ENCODE measurements at regions not wholly inside any gene's neighbourhood (a gene's known extent, or its start where the extent isn't known, plus 50 kb on each side); places are given as distances from the start of the nearest gene placed in this dataset.

DNA sequence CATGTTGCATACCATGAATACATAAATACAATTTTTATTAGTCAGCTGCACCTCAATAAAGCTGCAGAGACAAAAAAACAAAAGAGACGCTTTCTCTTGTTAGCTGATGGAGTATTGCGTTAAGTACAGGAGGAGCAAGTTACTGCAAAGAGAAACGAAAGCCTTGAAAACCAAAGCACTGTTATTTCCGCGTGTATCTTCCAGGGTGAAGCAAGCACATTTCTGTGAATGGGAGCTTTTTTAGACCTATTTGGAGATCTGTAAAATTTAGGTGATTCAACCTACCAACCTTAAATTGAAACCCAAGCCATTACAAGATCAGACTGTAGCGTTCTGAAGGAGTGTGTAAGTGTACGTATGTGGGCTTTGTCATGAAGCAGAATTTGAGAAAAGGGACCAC, 390.4 kb downstream of the SOX9 start:
- no peak for DNase-seq

DNA sequence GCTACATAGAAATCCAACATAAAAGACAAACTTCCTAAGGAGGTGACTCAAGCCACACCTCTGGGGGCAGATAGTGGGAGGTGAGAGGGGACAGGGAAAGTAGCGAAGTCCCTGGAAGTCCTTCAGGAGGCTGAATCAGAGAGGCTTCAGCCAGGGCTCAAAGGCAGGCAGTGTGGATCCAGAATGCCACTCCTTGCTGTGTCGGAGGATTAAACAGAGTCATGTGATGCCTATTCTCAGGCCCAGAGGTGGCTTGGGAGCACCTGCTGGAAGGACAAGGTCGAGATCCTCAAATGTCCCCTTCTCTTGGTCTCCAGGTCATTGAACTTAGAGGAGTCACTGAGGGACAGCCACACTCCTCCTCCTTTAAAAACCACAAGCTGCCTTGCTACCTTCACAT, 391.1 kb downstream of the SOX9 start:
- no peak for DNase-seq

DNA sequence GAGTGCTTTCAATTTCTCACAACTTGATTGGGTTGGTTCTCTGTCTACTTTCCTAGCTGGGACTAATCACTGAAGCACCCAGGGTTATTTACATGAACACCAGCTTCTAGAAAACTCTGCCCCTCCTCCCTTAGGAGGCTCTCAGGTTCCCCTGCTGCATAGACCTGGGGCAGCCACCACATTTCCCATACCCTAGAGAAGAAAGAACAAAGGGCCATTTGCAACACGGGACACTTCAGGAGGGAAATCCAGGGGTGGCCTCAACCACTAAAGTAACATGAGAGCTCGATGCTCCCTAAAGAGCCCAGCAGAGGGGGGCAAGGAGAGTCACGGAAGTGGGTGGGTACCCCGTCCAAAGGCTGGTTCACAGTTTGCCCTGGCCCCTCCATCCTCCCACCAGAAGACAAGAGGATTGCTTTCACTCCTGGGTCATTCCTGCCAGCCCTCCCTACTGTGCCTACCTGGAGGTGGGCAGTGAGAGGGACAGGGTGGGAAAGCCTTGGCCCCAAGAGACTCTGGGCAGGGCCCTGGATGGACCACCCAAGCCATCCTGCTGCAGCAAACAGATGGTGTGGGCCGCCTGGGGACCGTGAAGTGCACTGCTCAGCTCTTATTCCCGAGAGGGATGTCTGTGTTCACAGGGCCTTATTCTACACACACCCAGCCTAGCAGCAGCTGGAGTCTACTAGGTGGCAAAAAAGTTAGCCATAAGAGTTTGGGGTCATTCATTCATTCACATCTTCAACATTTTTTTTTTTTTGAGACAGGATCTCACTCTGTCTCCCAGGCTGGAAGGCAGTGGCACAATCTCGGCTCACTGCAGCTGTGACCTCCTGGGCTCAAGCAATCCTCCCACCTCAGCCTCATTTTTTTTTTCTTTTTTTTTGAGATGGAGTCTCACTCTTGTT, 392.1 kb downstream of the SOX9 start:
- DNase-seq: peak; percentile 86

DNA sequence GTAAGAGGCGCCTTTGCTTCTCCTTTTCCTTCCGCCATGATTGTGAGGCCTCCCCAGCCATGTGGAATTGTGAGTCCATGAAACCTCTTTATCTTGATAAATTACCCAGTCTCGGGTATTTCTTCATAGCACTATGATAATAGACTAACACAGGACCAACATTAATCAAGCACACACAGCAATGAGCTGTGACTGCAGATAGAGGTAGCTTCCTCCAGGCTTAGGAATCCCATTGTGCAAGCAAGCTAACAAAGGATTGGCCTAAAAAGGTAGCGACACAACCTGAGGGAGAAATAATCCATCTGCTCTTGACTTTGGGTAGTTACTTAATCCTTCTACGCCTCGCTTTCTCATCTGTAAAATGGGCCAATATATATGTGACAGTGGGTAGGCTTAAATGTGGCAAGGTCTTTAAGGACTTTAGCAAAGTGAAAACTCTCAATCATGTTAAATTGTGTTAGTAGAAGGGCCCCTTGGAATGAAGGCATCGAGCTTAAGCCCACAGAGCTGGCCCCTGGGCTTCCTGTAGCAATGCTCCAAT, 393.6 kb downstream of the SOX9 start:
- DNase-seq: no peak

DNA sequence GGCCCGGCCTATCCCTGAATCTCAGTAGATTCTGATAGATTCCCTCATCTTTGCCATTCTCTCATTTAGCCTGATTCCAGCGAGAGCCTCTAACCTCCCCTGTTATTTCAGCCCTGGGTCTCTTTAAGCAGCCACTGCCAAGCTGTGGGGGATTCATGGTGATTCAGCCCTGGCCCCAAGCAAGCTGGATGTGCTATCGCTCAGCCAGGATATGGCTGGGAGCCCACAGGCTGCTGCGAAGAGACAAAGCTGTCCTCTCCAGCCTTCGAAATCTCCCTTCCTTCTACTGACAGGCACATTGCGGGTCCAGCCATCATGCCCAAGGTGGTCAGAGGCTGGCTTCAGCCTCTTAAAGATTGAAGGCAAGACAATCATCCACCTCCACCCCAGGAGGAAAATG, 394.1 kb downstream of the SOX9 start:
- DNase-seq: no peak

DNA sequence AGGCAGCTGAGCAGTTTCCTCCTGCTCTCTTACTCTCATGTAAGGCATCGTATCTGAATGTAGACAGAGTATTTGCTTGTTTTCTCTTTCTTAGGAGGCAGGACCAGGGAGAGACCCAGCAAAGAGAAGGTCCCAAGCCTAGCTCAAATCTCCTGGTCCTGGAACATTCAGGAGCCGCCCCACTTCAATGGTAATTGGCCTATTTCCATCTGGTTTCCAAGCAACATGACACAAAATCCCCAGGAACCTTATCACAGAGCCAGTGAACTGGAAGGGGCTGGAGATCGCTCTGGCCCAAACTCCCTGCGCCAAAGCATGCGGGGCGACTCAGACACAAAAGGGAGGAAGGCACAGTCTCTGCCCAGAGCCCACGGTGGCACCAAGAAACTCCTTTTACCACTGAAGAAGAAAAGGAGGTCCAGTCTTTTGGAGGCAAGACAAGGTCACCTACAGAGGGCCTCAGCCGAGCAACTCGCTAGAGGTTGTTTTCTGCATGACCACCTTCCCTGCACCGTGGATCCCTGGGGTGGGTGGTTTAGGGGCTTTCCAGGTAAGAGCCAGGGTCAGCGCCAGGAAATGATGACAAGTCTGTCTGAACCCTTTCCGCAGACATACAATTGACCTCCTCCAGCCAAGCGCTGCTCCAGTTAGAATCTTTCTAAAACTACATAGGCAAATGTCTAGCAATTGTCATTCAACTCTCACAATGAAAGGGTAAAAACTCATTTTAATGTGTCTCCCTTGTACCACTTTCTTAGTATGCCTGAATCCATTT, 394.7 kb downstream of the SOX9 start:
- DNase-seq: peak; percentile 46

DNA sequence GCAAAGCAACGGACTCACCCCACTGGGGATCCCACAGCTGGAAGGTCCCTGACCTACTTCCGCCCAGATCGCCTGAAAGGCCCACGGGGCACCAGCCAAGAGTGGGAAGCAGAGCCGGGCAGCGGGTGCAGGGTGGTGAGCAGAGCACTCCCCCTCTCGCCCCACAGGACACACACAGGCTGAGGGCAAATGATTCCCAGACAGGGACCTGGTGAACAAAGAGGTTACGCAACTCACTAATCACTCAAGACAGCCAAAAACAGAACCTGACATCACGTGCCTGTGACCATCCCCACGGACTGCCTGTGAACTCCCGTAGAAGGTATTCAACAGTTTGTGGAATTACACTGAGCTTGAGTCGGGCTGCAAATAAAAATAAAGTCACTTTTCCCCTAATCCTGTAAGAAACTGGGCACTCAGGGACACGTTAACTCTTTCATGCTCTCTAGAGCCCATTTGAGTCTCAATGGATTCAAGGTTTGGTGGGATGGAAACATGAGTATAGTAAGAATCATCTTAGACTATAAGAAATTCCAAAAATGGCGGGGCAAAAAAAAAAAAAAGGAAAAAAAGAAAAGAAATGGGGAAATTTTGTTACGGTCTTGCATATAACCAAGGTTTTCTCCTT, 396.1 kb downstream of the SOX9 start:
- DNase-seq: no peak

DNA sequence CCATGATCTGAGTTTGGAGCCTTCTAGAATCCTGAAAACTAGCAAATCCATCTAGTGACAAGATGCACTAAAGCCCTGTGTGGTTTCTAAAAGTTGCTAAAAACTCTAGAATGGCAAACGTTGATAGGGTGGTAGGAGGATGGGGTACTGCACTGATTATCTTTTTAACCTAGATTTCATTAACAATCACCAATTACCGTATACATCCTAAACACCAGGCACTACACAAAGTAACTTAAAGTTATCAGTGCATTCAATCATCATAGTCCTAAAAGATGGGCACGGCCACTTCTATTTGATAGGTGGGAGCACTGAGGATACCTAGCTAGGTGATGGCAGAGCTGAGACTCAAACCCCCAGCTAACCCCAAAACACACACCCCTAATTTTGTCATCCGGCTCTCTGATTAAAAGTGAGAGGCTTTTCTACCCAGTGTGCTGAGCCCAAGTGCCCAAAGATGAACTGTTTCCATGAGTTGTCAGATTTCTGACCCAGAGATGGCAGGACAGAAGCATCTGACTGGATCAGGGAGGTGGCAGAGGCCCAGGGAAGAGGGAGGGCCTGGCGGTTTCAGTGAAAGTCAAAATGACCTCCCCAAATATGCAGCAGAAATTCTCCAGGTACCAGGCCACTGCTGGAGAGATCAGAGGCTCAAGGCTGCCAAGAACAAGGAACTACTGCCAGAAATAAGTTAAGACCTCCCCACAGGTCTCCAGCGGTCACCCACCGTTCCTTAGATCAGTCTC, 396.8 kb downstream of the SOX9 start:
- no peak for DNase-seq

DNA sequence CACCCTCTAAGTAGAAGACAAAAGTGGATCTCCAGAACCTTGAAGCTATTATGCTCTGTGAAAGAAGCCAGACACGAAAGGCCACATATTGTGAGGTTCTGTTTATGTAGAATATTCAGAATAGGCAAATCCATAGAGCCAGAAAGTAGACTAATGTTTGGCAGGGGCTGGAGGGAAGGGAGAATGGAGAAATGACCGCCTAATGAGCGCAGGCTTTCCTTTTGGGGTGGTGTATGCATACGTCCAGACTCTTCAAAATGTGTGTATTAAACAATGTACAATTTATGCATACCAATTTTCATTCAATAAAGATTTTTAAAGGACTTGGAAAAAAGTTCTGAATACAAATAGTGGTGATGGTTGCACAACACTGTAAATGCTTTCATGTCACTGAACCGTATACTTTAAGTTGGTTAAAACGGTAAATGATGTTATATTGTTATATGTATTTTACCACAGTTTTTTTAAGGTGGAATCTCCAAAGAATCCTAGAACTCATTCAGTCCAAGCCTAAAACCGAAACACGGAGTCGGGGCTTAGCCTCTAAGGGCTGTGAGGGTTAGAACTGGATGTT, 397.4 kb downstream of the SOX9 start:
- DNase-seq: no peak

DNA sequence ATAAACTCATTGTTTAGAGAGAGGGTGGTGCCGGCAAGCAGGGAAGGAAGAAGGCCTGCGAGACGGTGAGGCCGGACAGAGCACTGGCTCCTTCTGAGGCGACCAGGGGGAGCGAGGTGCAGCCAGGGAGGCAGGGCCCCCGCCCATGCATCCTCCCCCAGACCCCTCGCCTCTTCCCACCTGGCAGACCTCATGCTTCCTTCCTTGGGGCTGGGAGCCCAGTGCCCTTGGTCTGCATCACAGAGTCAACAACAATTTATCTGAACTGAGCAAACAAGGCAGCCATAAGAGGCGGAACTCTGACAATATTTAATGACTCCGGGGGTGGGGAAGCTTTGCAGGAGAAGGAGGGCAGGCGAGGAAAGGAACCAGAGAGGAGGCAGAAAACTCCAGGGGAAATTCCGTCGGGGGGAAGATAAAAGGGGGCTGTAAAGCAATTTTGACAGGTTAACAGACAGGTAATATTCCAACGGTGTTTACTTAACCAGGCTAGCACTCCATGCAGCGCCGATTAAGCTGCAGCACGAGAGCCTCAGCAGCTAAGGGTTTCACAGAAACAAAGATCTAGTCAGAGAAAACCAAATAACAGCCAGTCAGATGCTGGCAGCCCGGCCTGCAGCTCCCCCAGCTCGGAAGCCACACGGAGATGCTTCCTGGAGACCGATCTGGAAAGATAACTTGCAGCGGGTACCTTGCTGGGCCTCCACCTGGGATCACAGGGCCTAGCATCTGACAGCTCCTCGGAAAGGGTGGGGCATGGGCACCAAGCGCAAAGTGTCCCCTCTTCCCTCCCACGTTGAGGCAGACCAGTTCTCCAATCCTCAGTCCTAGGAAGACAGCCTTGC, 398.2 kb downstream of the SOX9 start:
- DNase-seq: peak; percentile 69

DNA sequence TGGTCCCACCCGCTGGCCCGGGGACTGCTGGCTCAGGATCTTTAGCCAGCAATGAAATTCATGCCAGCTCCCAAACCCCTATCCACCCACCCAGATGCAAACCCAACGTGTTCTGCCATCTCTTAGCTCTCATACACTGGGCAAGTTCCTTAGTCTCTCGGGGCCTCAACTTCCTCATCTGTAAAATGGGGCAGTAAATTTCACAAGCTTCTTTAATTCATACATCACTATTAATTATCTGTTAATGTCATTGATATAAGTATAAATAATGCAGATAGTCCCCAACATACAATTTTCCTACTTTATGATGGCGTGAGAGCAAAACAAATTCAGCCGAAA, 398.7 kb downstream of the SOX9 start:
- DNase-seq: no peak

DNA sequence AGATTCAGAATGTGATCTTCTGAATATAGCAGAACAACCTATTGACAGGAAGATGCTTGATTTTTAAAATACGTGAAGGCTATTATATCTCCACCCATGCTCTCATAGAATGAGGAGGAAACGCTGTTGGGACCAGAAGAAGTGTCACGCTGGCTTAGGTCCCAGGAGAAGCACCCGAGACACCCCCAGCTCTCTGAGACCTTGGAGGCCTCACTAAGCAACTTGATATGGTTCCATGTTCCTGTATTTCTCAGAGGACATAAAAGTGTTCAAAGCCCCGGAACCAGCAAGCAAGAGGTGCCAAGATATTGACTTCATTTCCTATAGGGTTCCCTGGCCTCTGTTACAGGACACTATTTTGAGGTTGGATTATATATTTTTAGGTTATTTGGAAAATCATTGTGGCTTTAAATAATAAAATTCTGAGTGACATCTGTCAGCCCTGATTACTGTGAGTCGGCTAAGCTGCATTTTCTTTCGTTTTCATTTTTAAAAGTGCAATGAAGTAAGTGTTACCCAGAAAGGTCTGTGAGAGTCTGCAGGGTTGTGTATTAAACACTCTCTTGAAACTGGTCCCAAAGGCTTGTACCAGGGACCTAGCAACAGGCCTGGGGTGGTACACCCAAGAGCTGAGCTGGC, 400.0 kb downstream of the SOX9 start:
- DNase-seq: no peak

DNA sequence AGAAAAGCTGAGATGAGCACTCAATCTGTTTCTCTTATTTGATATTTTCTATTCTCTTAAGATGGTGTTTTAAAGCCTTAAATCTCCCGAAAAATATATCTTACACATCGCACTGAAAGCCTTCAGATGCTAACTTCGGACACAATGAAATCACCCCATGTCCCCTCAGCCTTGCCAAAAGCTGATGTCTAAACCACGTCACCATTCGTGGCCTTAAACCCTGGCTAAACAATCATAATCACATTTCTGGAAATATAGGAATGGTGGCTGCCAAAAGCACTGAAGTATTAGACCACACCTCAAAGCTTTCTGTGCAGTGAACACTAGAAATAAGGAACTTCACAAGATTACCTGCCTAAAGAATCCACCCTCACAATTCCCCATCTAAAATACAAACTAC, 402.7 kb downstream of the SOX9 start:
- no peak for DNase-seq

DNA sequence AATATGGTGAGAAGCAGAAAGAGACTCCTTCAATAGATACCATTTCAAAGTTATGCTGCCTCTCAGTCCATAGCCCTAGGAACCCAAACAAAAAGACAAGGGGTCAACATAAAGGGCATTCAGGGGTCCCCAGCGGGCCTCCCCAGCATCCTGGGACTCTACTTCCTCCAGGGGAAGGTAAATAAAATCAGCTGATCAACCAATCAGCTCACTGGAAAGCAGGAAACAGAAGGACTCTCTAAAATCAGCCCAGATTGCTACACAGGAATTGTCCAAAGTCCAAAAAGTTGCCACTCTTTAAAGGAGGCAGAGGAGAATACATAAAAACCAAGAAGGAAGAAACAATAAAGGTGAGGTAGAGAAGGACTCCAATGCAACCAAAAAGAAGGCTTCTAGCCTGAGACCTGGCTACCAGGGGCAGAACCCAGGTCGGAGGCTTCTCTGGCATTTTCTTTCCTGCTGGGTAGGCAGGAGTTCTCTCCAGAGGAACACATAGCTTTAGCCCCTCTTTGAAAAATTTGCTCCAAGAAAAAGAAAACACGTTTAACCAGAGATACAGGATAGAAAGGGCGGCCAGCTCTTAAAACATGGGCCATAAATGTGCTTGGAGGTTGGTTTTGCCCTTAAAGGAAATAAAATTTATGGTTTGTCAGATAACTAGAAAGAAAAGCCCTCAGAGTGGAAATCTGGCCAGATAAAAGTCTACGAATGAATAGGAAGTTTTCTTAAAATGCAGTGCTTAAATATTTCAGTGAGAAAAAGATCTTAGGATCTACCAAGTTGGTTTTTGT, 404.6 kb downstream of the SOX9 start:
- no peak for DNase-seq

DNA sequence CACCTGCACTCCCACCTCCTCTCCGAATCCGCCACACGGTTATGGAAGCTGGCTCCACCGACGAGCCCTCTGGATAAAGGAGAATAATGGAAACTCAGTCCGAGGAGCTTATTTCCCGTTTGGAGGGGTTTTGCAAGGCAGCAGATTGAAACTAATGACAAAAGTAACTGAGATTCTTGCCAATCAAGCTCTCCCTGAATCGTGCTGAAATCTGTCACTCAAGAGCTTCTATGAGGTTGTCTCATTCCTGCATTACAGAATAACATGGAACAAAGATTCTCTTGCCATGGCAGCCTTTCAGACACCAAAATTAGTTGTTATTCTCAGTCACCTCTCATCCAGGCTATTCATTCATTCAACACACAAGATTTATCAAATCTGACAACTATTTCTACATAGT, 405.9 kb downstream of the SOX9 start:
- no peak for DNase-seq

DNA sequence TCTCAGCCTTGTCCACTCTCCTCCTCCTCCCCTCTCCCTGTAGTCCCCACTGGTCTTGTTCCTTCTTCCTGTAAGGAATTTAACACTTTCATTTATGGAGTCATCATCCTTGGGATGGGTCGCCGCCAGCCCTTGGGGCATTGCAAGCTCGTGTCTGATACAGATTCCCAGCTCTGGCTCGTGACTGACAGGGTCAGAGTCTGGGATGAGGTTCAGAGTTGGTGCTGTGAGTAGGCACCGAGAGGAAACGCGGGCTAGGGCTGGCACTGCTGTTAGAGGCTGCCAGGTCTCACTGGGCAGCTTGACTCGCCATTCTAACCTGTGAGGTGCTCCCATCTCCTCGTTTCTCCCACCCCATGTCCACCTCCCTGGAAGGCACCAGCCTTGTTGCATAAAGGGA, 407.0 kb downstream of the SOX9 start:
- DNase-seq: no peak

DNA sequence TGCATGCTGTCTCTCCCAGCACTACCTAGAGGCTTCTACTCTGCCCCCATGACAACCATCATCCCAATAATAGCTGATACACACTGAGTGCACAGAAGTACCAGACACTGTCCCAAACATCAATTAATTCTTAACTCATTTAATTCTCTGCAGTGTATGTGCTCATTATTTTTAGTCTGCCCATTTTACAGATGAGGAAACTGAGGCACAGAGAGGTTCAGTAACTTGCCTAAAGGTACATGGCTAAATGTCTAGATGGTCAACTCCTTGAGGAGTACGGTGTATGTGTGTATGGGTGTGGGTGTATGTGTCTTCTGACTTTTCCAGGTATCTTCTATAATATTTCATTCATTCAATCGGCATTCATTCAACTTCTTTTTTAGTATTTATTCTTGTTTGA, 407.9 kb downstream of the SOX9 start:
- no peak for DNase-seq

DNA sequence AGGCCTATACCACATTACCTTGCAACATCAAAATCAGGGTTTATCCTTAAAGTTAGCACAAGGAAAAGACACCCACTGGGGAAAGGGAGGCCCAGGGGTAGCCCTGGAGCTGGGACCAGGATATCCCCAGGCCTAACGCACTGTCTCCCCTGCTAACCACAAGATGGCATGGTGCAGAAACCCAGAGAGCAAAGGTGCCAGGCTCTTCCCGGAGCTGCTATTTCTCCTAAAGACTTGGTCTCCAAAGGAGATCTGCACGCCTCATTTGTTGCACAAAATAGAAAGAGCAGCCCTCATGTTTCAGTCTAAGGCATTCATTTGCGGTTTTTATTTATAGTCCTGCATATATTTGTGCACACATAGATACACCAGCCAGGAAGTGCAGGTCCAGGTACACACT, 408.6 kb downstream of the SOX9 start:
- no peak for DNase-seq

DNA sequence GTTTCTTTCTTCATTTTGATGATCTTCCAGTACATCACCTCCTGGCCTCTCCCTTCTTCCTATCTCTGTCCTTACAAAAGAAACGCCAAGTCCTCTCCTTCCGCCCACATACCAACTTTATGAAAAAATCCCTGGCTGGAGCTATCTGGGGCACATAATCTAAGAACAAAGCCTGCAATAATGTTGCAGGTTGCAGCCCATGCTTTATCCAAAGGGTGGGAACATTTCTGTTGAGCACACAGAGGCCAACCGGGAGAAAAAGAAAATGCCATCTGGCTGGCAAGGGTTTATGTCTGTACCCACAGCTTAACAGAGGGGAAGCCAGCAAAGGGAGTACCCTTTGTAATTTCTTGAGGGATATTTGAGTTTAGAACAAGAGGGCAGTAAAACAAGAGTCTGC, 409.6 kb downstream of the SOX9 start:
- no peak for DNase-seq

DNA sequence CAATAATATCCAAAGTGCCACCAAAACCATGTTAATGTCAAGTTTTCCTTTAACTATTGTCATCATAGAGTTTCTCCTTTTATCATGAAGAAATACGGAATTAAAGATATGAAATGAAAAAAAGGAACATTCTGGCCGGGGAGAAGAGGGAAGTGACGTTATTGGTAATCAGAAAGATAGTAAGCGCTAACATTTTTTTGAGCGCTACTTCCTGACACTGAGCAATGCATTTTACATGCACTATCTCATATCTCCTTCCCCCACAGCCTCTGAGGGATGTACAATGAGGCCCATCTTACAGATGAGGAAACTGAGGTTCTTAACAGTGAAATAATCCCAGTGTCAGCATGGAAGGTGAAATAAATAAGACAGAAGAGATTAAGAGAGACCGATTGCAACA, 410.9 kb downstream of the SOX9 start:
- no peak for DNase-seq

Data from NCI-H1436 treated with DMSO at 0.1 percent for 48 hours (cell line).